ENCODE measurements at regions not wholly inside any gene's neighbourhood (a gene's known extent, or its start where the extent isn't known, plus 50 kb on each side); places are given as distances from the start of the nearest gene placed in this dataset.

GRCh38 chr1:114037631-114037890 lies 58.3 kb downstream of the OLFML3 start:
- no peak for TF ChIP-seq CTCF (IDR thresholded peaks at IDR 0.05)
- no peaks in the 10 kb centered on the region for H3K27me3 ChIP-seq
- H3K36me3 ChIP-seq, result no peaks in the 10 kb centered on the region
- DNase-seq (ENCODE audit: low spot score in 2 of 2), result peak in 1 of 2 donors; percentile 30
- no peak overlapping the region for H3K27ac ChIP-seq
- no peak overlapping the region for H3K4me3 ChIP-seq
- intact Hi-C loops (cut with DNase I), result no loop called here
- no peaks in the 10 kb centered on the region for H3K9me3 ChIP-seq
- no peaks in the 10 kb centered on the region for H3K4me1 ChIP-seq

GRCh38 chr1:114037962-114038816 lies 58.9 kb downstream of the OLFML3 start:
- Histone ChIP-seq H3K4me3 (no peak overlapping the region), H3K4me1 (no peaks in the 10 kb centered on the region), H3K27me3 (no peaks in the 10 kb centered on the region), H3K27ac (no peak overlapping the region), H3K9me3 (no peaks in the 10 kb centered on the region), H3K36me3 (no peaks in the 10 kb centered on the region)
- TF ChIP-seq CTCF (IDR thresholded peaks at IDR 0.05), result no peak
- peak in 1 of 2 donors; percentile 2 for DNase-seq (ENCODE audit: low spot score in 2 of 2)
- intact Hi-C loops (cut with DNase I), result no loop called here

All from ascending aorta (tissue), 2 donors.